NB4 (cell line): ENCODE measurements at regions not wholly inside any gene's neighbourhood (a gene's known extent, or its start where the extent isn't known, plus 50 kb on each side); places are given as distances from the start of the nearest gene placed in this dataset.

Experiments used
- MYC ChIP-seq: IDR thresholded peaks from 2 replicates; pipeline ENCODE4 v1.6.1; 2011; ENCODE audit warnings: low read depth, low read length
- POLR2A ChIP-seq: IDR thresholded peaks from 2 replicates; pipeline ENCODE4 v1.6.1; 2011; ENCODE audit warnings: mild to moderate bottlenecking; ENCODE audit not compliant: insufficient read length; ENCODE audit errors: extremely low read depth
- TF ChIP-seq, protein P1 (sequence below): IDR thresholded peaks from one replicate; pipeline ENCODE4 v1.5.1; 2012; ENCODE audit warnings: low read depth, low read length
- TF ChIP-seq, protein P2 (sequence below): IDR thresholded peaks from 2 replicates; pipeline ENCODE4 v1.6.1; 2011; ENCODE audit warnings: low read depth, low read length

DNA sequence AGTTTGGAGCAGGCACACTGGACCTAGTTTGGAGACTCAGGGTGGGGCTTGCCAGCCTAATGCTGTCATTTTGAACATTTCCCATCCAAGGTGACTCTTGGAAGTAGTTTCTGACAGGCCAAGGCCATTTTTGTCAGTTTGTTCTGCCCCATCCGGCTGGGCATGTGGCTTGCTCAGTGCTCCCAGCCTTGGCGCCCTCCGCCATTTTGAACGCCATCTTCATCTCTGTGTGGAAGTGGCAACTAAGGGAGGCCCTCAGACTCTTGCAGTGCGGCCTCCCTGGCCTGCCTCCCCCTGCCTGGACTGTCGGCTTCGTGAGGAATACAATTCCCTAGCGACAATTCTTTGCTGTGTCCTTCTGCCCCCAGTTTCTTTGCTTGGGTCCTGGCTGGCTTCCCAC lies 150.6 kb upstream of the RGMA start:
- TF ChIP-seq, protein P1, sequence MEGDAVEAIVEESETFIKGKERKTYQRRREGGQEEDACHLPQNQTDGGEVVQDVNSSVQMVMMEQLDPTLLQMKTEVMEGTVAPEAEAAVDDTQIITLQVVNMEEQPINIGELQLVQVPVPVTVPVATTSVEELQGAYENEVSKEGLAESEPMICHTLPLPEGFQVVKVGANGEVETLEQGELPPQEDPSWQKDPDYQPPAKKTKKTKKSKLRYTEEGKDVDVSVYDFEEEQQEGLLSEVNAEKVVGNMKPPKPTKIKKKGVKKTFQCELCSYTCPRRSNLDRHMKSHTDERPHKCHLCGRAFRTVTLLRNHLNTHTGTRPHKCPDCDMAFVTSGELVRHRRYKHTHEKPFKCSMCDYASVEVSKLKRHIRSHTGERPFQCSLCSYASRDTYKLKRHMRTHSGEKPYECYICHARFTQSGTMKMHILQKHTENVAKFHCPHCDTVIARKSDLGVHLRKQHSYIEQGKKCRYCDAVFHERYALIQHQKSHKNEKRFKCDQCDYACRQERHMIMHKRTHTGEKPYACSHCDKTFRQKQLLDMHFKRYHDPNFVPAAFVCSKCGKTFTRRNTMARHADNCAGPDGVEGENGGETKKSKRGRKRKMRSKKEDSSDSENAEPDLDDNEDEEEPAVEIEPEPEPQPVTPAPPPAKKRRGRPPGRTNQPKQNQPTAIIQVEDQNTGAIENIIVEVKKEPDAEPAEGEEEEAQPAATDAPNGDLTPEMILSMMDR, result no peak
- TF ChIP-seq MYC (no peak), POLR2A (no peak)
- TF ChIP-seq, protein P2, sequence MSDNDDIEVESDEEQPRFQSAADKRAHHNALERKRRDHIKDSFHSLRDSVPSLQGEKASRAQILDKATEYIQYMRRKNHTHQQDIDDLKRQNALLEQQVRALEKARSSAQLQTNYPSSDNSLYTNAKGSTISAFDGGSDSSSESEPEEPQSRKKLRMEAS, result no peak
